ENCODE measurements at regions not wholly inside any gene's neighbourhood (a gene's known extent, or its start where the extent isn't known, plus 50 kb on each side); places are given as distances from the start of the nearest gene placed in this dataset.

GRCh38 chr2:234307322-234307961 is 189.4 kb downstream of the ARL4C start:
- TF ChIP-seq MYC (CRISPR knock-in tag; IDR thresholded peaks at IDR 0.05; ENCODE audit: borderline replicate concordance) (no peak), PBX3 (CRISPR knock-in tag; IDR thresholded peaks at IDR 0.05; ENCODE audit: borderline replicate concordance) (no peak), CTCF (CRISPR knock-in tag; IDR thresholded peaks at IDR 0.05) (no peak)
- TF ChIP-seq, protein P1, sequence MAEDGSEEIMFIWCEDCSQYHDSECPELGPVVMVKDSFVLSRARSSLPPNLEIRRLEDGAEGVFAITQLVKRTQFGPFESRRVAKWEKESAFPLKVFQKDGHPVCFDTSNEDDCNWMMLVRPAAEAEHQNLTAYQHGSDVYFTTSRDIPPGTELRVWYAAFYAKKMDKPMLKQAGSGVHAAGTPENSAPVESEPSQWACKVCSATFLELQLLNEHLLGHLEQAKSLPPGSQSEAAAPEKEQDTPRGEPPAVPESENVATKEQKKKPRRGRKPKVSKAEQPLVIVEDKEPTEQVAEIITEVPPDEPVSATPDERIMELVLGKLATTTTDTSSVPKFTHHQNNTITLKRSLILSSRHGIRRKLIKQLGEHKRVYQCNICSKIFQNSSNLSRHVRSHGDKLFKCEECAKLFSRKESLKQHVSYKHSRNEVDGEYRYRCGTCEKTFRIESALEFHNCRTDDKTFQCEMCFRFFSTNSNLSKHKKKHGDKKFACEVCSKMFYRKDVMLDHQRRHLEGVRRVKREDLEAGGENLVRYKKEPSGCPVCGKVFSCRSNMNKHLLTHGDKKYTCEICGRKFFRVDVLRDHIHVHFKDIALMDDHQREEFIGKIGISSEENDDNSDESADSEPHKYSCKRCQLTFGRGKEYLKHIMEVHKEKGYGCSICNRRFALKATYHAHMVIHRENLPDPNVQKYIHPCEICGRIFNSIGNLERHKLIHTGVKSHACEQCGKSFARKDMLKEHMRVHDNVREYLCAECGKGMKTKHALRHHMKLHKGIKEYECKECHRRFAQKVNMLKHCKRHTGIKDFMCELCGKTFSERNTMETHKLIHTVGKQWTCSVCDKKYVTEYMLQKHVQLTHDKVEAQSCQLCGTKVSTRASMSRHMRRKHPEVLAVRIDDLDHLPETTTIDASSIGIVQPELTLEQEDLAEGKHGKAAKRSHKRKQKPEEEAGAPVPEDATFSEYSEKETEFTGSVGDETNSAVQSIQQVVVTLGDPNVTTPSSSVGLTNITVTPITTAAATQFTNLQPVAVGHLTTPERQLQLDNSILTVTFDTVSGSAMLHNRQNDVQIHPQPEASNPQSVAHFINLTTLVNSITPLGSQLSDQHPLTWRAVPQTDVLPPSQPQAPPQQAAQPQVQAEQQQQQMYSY (CRISPR knock-in tag; IDR thresholded peaks at IDR 0.05) = no peak

Measured in HepG2 (cell line).